Activated CD4-positive, alpha-beta T cell treated with anti-CD3 and anti-CD28 coated beads for 24 hours (primary cell): ENCODE measurements at regions not wholly inside any gene's neighbourhood (a gene's known extent, or its start where the extent isn't known, plus 50 kb on each side); places are given as distances from the start of the nearest gene placed in this dataset.
"Not testable (repeated sequence)": the region's sequence is repeated elsewhere in the genome, so short reads cannot be mapped to it uniquely, and the experiment has no call there.

Experiments used
- DNase-seq, 2 donors: peaks; one replicate each; pipeline ENCODE4 v3.0.0-alpha.2; 2020; ENCODE audit warnings: low read depth in 2 of 2

- DNase-seq, result no peak
Observed at GRCh38 chr7:110373859-110374258, 717.1 kb upstream of the LRRN3 start.

- DNase-seq, result no peak
Observed at GRCh38 chr7:110375068-110375467, 715.9 kb upstream of the LRRN3 start.

GRCh38 chr7:110382736-110383135 is 708.2 kb upstream of the LRRN3 start:
- DNase-seq, result no peak

DNA sequence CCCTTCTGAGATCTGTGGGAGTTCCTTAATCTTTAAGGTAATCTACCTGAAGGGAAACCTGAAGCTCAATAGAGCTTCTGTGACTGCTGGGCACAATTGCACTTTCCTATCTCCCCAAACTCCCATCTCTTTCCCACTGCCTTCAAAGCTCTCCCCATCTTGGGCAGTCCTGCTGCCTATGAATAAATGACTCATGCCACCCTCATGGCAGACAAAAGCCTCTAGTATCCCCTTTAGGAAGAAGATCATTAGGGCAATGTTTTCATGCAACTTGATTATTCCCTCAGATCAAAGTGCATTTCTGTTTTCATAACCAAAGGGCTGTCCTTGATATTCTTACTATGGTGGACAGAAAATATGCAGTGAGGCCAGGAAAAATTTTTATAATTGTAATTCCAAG is 704.9 kb upstream of the LRRN3 start:
- no peak for DNase-seq

- DNase-seq, result no peak
Observed at GRCh38 chr7:110386913-110387312, 704.0 kb upstream of the LRRN3 start.

DNA sequence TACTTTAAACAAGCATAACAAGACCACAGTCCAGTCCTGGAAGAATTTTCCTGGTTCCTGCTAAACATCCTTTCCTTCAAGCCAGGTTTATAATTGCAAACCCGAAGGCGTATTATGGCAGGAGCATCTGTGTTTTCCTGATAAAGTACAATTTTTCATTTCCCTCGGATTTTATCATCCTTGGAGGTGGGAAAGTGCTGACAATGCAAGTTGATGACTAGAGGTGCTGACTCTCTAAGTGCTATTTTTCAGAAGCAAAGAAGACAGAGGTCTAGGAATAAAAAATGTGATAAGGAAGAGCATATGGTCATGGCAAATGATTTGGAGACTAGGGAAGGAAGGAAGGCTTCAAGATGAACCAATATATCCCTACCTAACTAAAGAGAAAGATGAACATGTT is 703.2 kb upstream of the LRRN3 start:
- DNase-seq, result no peak

- DNase-seq, result no peak
Observed at GRCh38 chr7:110388457-110388856, 702.5 kb upstream of the LRRN3 start.

GRCh38 chr7:110396021-110396420 is 694.9 kb upstream of the LRRN3 start:
- no peak for DNase-seq

DNA sequence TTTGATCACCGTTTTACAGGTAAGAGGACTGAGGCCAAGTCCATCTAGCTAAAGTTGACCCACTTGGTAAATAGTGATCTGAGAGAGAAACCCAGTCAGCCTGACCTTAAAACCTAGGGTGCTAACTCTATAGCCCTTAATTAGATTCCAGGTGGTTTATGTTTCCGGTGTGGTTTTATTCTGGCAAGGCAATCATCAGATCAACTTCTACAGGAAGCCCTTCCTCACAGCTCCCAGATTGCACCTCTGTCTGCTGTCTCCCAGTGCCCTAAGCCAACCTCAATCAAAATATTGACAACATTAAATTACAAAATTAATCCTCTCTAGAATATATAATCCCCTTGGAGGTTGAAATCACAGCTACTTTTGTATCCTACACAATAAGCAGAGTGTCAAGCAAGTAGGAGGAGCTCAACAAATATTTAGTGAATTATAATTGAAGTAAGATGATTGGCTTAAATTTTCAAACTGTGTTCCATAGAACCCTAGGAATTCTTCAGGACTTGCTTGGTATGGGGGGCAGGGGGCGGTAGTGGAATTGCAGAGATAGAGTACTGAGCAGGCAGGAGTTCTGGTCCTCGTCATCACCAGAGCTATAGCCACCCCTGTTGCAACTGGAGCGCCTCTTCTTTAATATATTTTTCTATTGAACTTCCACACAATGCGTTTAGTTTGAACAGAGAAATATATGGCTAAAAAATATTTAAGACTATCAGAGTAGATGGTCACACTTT is 692.8 kb upstream of the LRRN3 start:
- DNase-seq, result no peak

GRCh38 chr7:110399421-110399820 is 691.5 kb upstream of the LRRN3 start:
- no peak for DNase-seq

DNA sequence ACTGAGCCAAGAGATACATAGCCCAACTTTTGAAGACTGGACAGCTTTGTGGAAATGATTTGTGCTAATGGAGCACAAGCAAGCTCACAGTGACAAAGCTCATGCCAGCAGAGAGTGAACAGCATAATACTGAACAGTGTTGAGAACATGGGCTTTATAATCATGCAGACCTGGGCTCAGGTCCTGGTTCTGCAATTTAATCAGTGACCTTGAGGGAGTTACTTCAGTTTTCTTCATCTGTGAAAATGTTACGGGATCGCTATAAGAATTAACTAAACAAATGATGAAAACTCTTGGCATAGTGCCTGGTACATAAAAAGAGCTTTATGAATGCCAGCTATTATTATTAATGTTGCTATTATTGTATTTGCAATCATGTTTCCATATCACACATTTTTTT is 690.5 kb upstream of the LRRN3 start:
- DNase-seq, result no peak

DNA sequence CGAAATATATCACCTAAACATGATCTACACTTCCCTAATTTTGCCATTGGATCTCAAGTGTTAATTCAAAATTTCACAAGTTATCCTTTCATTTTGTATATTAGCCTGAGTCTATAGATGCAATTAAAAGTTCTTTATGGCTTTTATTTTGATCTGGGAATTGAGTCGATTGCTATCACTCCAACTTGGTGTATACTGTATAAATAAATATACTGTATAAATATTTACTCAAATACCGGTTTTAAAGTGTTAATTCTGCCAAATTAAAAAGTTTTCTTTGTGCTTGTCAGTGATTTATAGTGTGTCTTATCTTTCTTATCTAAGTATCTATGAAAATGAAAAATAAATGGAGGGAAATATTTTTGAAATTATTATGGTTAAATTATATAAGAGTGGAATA is 683.7 kb upstream of the LRRN3 start:
- no peak for DNase-seq

DNA sequence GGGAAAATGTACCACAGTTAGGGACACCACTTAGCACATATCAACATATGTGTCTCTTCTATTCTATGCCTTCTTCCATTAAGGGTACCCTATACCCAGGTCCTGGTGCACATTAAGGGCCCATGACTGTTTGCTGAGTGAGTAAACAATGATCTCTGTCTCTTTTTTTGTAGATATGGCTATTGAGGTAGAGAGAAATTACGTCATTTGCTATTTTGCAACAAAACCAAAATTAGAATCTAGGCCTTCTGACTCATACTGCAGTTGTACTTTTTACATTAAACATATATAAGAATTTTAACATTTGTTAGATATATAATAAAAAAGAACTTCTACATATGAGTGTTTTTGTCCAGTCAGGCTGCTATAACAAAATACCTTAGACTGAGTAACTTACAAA is 683.2 kb upstream of the LRRN3 start:
- DNase-seq, result no peak

GRCh38 chr7:110412614-110413013 is 678.3 kb upstream of the LRRN3 start:
- DNase-seq, result no peak

GRCh38 chr7:110413038-110413437 is 677.9 kb upstream of the LRRN3 start:
- no peak for DNase-seq

DNA sequence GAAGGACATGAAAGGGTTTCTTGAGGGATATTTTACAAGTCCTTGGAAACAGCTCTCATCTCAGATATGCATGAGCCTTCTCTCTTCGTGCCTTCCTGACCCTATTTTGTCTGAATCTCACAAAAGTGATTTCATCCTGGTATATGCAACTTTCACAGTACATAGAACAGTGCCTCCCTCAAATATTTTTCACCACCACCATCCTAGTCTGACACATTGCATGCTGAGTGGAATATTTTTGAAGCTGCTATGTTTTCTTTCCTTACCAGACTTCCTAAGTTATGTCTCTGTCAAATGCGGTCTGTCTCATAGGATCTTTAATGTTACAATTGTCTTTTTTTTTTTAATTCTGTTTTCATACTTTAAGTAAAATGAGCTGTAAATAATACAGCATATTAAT is 673.3 kb upstream of the LRRN3 start:
- DNase-seq, result no peak

- no peak for DNase-seq
Observed at GRCh38 chr7:110418659-110419280, 672.2 kb upstream of the LRRN3 start.

DNA sequence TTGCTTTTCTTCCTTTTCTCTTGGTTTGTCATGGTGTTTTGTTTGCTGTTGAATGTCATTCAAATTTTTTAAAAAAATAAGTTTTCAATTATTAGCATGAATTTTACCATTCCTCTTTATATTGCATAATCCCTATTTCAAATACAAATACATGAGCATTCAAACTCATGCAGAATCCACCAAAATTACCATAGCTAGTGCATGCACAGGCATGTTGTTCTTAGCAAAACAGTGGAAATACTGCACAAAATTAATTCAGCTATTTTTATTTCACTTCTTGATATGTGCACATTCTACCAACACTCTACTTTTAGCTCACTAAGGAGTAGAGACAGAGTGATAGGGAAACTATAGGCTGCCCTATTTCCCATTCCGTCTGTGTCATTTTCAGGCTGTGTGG is 670.1 kb upstream of the LRRN3 start:
- no peak for DNase-seq

- DNase-seq, result no peak
Observed at GRCh38 chr7:110421490-110422241, 669.3 kb upstream of the LRRN3 start.

GRCh38 chr7:110432061-110432553 is 658.8 kb upstream of the LRRN3 start:
- DNase-seq, result no peak

DNA sequence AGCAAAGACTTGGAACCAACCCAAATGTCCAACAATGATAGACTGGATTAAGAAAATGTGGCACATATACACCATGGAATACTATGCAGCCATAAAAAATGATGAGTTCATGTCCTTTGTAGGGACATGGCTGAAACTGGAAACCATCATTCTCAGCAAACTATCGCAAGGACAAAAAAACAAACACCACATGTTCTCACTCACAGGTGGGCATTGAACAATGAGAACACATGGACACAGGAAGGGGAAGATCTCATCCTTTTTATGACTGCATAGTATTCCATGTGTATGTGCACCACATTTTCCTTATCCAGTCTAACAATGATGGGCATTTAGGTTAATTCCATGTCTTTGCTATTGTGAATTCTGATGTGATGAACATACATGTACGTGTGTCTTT is 652.0 kb upstream of the LRRN3 start:
- DNase-seq, result not testable (repeated sequence)

DNA sequence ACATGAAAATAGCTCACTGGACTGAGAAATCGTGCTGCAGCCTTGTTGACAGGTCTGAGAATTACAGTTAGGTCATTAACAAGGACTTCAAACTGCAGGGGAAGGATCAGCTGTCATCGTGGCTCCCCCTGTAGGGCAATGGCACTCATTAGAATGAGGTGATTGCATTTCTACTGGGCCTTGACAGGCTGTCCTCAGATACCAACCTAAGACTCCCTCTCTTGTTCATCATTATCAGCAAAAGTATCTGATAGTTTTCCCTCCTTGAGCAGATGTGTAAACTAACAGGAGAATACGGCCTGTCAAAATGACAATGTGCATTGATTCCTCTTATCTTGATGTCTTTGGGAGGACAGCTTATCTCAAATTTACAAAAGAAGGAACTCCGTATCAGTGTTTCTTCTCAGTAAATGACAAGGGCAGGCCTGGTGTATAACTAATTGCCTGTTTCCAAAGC is 648.5 kb upstream of the LRRN3 start:
- no peak for DNase-seq

GRCh38 chr7:110446658-110447057 is 644.3 kb upstream of the LRRN3 start:
- no peak for DNase-seq
